Progenitor cell of endocrine pancreas (in vitro differentiated cells): ENCODE measurements at regions not wholly inside any gene's neighbourhood (a gene's known extent, or its start where the extent isn't known, plus 50 kb on each side); places are given as distances from the start of the nearest gene placed in this dataset.
"Not testable (repeated sequence)": the region's sequence is repeated elsewhere in the genome, so short reads cannot be mapped to it uniquely, and the experiment has no call there.

Experiments
- DNase-seq: peaks from one replicate; pipeline ENCODE4 v3.0.0; 2021; ENCODE audit warnings: low spot score; ENCODE audit not compliant: unreplicated experiment
- H3K27ac Mint-ChIP-seq: 2 replicates; pipeline ENCODE4 v1.8.0; 2021; ENCODE audit warnings: mild to moderate bottlenecking, moderate library complexity, mixed read lengths
- H3K27me3 Mint-ChIP-seq: 2 replicates; pipeline ENCODE4 v1.8.0; 2021; ENCODE audit warnings: mixed read lengths
- H3K36me3 Mint-ChIP-seq: 2 replicates; pipeline ENCODE4 v1.8.0; 2022; ENCODE audit warnings: mixed read lengths; ENCODE audit not compliant: insufficient read depth
- H3K4me1 Mint-ChIP-seq: 2 replicates; pipeline ENCODE4 v1.8.0; 2021; ENCODE audit warnings: low read depth, mixed read lengths
- H3K4me3 Mint-ChIP-seq: 2 replicates; pipeline ENCODE4 v1.8.0; 2021; ENCODE audit warnings: low read depth, mild to moderate bottlenecking, moderate library complexity, mixed read lengths
- H3K9me3 Mint-ChIP-seq: 2 replicates; pipeline ENCODE4 v1.8.0; 2021; ENCODE audit warnings: low read depth, mixed read lengths
- TF ChIP-seq, protein P1 (sequence below): fragments of 200-600 bp; sonication (generic); IDR thresholded peaks from one replicate; pipeline ENCODE4 v1.5.0; 2021; ENCODE audit warnings: antibody characterized with exemption, mild to moderate bottlenecking; ENCODE audit not compliant: unreplicated experiment

DNA sequence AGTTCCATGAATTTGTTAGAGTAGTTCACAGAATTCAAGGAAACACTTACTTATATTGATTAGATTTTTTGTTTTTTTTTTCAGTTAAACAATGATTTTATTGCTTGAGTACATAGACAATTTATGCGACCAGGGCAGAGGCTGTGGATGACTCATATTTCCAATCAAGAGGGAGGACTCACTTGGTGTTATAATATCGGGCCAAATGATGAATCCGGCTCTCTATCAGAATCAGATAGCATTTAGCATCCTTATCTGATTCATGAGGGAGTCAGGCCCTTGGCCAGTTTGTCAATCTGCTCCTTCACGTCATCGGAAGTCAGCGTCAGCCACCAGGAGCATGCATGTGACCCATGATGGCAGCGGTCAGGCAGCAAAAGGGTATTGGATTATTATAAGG, 82.3 kb upstream of the HUWE1 start:
- Mint-ChIP-seq H3K4me3 (no peak overlapping the region), H3K27ac (no peak overlapping the region), H3K36me3 (peaks cover 2% of the 10 kb centered on the region), H3K9me3 (peaks cover 22% of the 10 kb centered on the region), H3K27me3 (no peaks in the 10 kb centered on the region), H3K4me1 (no peaks in the 10 kb centered on the region)
- DNase-seq, result no peak
- TF ChIP-seq, protein P1, sequence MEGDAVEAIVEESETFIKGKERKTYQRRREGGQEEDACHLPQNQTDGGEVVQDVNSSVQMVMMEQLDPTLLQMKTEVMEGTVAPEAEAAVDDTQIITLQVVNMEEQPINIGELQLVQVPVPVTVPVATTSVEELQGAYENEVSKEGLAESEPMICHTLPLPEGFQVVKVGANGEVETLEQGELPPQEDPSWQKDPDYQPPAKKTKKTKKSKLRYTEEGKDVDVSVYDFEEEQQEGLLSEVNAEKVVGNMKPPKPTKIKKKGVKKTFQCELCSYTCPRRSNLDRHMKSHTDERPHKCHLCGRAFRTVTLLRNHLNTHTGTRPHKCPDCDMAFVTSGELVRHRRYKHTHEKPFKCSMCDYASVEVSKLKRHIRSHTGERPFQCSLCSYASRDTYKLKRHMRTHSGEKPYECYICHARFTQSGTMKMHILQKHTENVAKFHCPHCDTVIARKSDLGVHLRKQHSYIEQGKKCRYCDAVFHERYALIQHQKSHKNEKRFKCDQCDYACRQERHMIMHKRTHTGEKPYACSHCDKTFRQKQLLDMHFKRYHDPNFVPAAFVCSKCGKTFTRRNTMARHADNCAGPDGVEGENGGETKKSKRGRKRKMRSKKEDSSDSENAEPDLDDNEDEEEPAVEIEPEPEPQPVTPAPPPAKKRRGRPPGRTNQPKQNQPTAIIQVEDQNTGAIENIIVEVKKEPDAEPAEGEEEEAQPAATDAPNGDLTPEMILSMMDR, result no peak

DNA sequence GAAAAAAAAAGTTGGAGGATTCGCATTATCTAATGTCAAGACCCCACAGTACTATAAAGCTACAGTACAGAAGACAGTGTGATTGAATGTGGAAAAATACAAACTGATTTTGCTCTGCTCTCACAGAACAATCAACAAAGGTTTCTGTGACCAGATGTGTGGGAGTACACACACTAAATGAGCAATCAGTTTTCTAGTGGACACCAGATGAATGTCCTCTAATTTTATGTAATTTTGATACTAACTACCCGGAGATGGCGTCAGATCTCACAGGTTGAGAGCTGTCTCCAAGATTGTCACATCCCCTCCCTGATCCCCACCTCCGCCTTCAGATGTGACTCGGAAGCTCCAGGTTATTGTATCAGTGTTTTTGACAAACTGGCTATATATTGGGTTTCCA, 81.9 kb upstream of the HUWE1 start:
- Mint-ChIP-seq H3K27ac (no peak overlapping the region), H3K9me3 (peaks cover 26% of the 10 kb centered on the region), H3K4me1 (no peaks in the 10 kb centered on the region), H3K27me3 (no peaks in the 10 kb centered on the region), H3K4me3 (no peak overlapping the region), H3K36me3 (peaks cover 2% of the 10 kb centered on the region)
- TF ChIP-seq, protein P1, result no peak
- no peak for DNase-seq

DNA sequence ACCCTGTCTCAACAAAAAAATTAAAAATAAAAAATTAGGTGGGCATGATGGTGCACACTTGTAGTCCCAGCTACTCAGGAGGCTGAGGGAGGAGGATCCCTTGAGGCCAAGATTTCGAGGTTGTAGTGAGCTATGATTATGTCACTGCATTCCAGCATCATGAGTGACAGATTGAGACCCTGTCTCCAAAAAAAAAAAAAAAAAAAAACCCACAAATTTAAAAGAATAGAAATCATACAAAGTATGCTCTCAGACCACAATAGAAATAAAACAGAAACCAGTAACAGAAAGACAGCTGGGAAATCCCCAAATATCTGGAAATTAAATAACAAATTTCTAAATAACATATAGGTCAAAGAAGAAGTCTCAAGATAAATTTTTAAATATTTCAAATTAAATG, 81.0 kb upstream of the HUWE1 start:
- Mint-ChIP-seq H3K4me3 (no peak overlapping the region), H3K27ac (no peak overlapping the region), H3K36me3 (peaks cover 2% of the 10 kb centered on the region), H3K27me3 (no peaks in the 10 kb centered on the region), H3K9me3 (peaks cover 22% of the 10 kb centered on the region), H3K4me1 (no peaks in the 10 kb centered on the region)
- TF ChIP-seq, protein P1, result no peak
- DNase-seq, result no peak

DNA sequence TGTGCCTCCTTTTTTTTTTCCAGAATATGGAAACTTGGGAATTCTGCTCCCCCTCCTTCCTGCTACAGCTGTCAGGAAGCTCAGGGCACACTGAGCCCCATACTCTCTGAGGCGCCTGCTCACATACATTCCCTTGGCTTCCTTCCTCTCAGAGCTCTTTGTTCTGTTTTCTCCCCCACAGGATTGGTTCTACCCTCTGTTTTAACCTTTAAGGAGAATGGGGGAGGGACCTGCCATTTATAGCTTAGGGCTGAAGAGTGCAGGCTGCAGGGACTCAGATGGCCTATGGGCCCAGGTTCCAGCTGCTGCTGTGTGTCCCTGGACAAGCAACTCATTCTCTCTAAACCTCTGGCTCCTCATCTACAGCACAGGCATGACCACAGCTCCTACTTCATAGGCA, 70.7 kb upstream of the HUWE1 start:
- not testable (repeated sequence) for H3K4me1 Mint-ChIP-seq, DNase-seq, H3K36me3 Mint-ChIP-seq, H3K27me3 Mint-ChIP-seq, H3K4me3 Mint-ChIP-seq, H3K27ac Mint-ChIP-seq
- peaks cover 11% of the 10 kb centered on the region for H3K9me3 Mint-ChIP-seq

DNA sequence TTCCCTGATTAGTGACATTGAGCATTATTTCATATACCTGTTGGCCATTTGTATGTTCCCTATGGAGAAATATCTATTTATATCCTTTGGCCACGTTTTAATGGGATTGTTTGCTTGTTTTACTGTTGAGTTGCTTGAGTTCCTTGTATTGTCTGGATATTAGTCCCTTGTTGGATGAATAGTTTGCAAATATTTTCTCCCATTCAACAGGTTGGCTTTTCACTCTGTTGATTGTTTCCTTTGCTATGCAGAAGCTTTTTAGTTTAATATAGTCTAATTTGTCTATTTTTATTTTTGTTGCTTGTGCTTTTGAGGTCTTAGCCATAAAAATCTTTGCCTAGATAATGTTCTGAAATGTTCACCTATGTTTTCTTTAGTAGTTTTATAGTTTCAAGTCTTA, 60.2 kb upstream of the HUWE1 start:
- H3K36me3 Mint-ChIP-seq, result no peaks in the 10 kb centered on the region
- TF ChIP-seq, protein P1, result no peak
- no peak overlapping the region for H3K27ac Mint-ChIP-seq
- H3K9me3 Mint-ChIP-seq, result peaks cover 8% of the 10 kb centered on the region
- H3K4me1 Mint-ChIP-seq, result no peaks in the 10 kb centered on the region
- no peak for DNase-seq
- H3K4me3 Mint-ChIP-seq, result no peak overlapping the region
- H3K27me3 Mint-ChIP-seq, result no peaks in the 10 kb centered on the region

DNA sequence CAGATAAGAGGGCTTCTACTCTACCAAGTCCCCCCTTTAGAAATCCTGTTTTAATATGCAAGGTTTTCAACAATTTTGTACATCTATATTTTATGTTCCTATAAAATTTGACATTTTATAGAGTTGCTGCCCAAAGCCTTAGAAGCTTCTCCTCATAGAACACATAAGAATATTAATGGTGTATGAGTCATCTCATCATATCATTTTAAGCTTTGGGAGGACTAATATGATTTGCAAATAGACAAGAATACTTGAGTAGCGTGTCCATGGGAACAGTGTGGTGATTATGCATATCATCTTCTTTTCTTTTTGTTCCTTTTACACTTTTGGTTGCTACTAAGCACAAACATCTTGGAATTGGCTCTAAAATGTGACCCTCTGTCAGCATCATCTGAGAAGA, 56.7 kb upstream of the HUWE1 start:
- DNase-seq, result no peak
- Mint-ChIP-seq H3K36me3 (no peaks in the 10 kb centered on the region), H3K4me3 (no peak overlapping the region), H3K27me3 (no peaks in the 10 kb centered on the region), H3K27ac (no peak overlapping the region), H3K9me3 (peaks cover 10% of the 10 kb centered on the region), H3K4me1 (no peaks in the 10 kb centered on the region)
- TF ChIP-seq, protein P1, result no peak
